Ectodermal cell (in vitro differentiated cells): ENCODE measurements at regions not wholly inside any gene's neighbourhood (a gene's known extent, or its start where the extent isn't known, plus 50 kb on each side); places are given as distances from the start of the nearest gene placed in this dataset.

Source experiments
- H3K27ac ChIP-seq: 2 replicates; pipeline ENCODE4 v1.7.0; 2013; ENCODE audit warnings: mild to moderate bottlenecking, low read depth, low read length; ENCODE audit not compliant: insufficient read depth, poor library complexity, severe bottlenecking
- H3K27me3 ChIP-seq: 2 replicates; pipeline ENCODE4 v1.7.0; 2013; ENCODE audit warnings: mild to moderate bottlenecking, low read length; ENCODE audit not compliant: insufficient read depth, control insufficient read depth, poor library complexity, severe bottlenecking
- H3K36me3 ChIP-seq: one replicate; pipeline ENCODE4 v1.7.0; 2013; ENCODE audit warnings: low read length; ENCODE audit not compliant: control insufficient read depth, insufficient read depth
- H3K4me1 ChIP-seq: one replicate; pipeline ENCODE4 v1.7.0; 2013; ENCODE audit warnings: low read length; ENCODE audit not compliant: control insufficient read depth, insufficient read depth
- H3K4me3 ChIP-seq: 2 replicates; pipeline ENCODE4 v1.7.0; 2013; ENCODE audit warnings: low read depth, low read length, control low read depth; ENCODE audit not compliant: insufficient read depth
- H3K9me3 ChIP-seq: 2 replicates; pipeline ENCODE4 v1.7.0; 2013; ENCODE audit warnings: mild to moderate bottlenecking, low read length, moderate library complexity; ENCODE audit not compliant: control insufficient read depth
- WGBS, 2 experiments: methylation state at CpG; one replicate each; pipeline ENCODE4 v1.1.7; 2013; ENCODE audit warnings: missing lambda C conversion rate in 2 of 2; 5-methylcytosine and 5-hydroxymethylcytosine counted together

GRCh38 chr18:77755187-77755586, 505.5 kb downstream of the GALR1 start:
- H3K36me3 ChIP-seq, result no peaks in the 10 kb centered on the region
- H3K9me3 ChIP-seq, result no peaks in the 10 kb centered on the region
- no peaks in the 10 kb centered on the region for H3K4me1 ChIP-seq
- 66 to 68% methylated on average over 6 of the region's 6 CpGs for WGBS, 2 experiments
- H3K27ac ChIP-seq, result no peak overlapping the region
- H3K27me3 ChIP-seq, result no peaks in the 10 kb centered on the region
- no peak overlapping the region for H3K4me3 ChIP-seq

GRCh38 chr18:77761332-77761731, 511.7 kb downstream of the GALR1 start:
- Histone ChIP-seq H3K9me3 (no peaks in the 10 kb centered on the region), H3K27ac (no peak overlapping the region), H3K4me1 (peaks cover 10% of the 10 kb centered on the region), H3K27me3 (no peaks in the 10 kb centered on the region), H3K36me3 (no peaks in the 10 kb centered on the region), H3K4me3 (no peak overlapping the region)

DNA sequence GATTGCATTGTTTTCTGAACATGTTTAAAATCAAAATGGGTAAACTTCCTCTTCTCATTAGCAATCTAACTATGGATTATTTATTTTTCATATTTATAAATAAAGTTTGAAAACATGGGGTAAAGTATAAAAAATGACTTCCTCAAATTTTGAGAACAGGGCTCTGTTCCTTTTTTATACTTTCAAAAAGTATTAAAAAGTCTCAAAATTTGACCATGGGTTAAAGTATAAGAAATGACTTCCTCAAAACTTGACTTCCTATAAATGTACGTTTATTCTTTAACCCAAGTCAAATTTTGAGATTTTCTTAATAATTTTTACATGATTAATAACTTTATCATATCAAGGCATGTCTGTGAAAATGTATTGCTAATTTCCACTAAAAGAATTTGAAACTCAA, 512.4 kb downstream of the GALR1 start:
- WGBS, 2 experiments, result 100% methylated on average over 1 of the region's 1 CpG
- Histone ChIP-seq H3K4me3 (no peak overlapping the region), H3K4me1 (peaks cover 10% of the 10 kb centered on the region), H3K36me3 (no peaks in the 10 kb centered on the region), H3K27me3 (no peaks in the 10 kb centered on the region), H3K9me3 (no peaks in the 10 kb centered on the region), H3K27ac (no peak overlapping the region)

- H3K27ac ChIP-seq, result peak overlapping the region; percentile 17
- peak overlapping the region; percentile 18 for H3K4me3 ChIP-seq
- no peaks in the 10 kb centered on the region for H3K27me3 ChIP-seq
- H3K9me3 ChIP-seq, result no peaks in the 10 kb centered on the region
- 1 to 3% methylated on average over 5 of the region's 6 CpGs for WGBS, 2 experiments
- no peaks in the 10 kb centered on the region for H3K36me3 ChIP-seq
- H3K4me1 ChIP-seq, result peaks cover 10% of the 10 kb centered on the region
These were observed 513.0 kb downstream of the GALR1 start for GRCh38 chr18:77762642-77763041.

- 62 to 67% methylated on average over 9 of the region's 9 CpGs for WGBS, 2 experiments
These were observed 514.0 kb downstream of the GALR1 start for GRCh38 chr18:77763530-77764145.

GRCh38 chr18:77765468-77765867, 515.8 kb downstream of the GALR1 start:
- Histone ChIP-seq H3K9me3 (no peaks in the 10 kb centered on the region), H3K4me1 (peaks cover 10% of the 10 kb centered on the region), H3K4me3 (no peak overlapping the region), H3K27ac (no peak overlapping the region), H3K36me3 (no peaks in the 10 kb centered on the region), H3K27me3 (no peaks in the 10 kb centered on the region)
- 18 to 30% methylated on average over 9 of the region's 9 CpGs for WGBS, 2 experiments

More at GRCh38 chr18:77763530-77764145, 514.0 kb downstream of the GALR1 start:
- Histone ChIP-seq H3K27ac (no peak overlapping the region), H3K36me3 (no peaks in the 10 kb centered on the region), H3K4me3 (no peak overlapping the region), H3K9me3 (no peaks in the 10 kb centered on the region), H3K27me3 (no peaks in the 10 kb centered on the region), H3K4me1 (peaks cover 10% of the 10 kb centered on the region)

DNA sequence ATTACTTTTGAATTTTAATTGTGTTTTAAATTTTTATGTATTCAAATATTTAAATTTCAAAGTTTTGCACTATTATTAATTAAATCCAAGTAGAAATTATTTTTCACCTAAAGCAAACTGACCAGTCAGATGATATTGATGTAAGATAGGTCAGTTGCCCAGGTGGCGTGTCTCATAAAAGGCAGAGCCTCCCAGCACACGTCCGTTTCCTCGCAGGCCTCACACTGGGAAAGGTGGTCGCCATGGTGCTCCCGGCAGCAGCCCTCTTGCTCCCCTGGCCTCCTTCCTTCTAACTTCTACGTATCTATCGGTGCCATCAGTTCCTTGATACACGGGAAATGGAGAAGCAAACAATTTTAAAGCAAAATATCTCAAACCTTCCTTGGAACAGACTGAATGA, 516.8 kb downstream of the GALR1 start:
- 81 to 83% methylated on average over 9 of the region's 9 CpGs for WGBS, 2 experiments
- Histone ChIP-seq H3K4me3 (no peak overlapping the region), H3K36me3 (no peaks in the 10 kb centered on the region), H3K9me3 (no peaks in the 10 kb centered on the region), H3K27ac (no peak overlapping the region), H3K27me3 (no peaks in the 10 kb centered on the region), H3K4me1 (peaks cover 10% of the 10 kb centered on the region)

GRCh38 chr18:77772177-77772576, 522.5 kb downstream of the GALR1 start:
- no peak overlapping the region for H3K27ac ChIP-seq
- WGBS, 2 experiments, result 92% methylated on average over 5 of the region's 5 CpGs
- H3K4me1 ChIP-seq, result no peaks in the 10 kb centered on the region
- no peaks in the 10 kb centered on the region for H3K27me3 ChIP-seq
- no peak overlapping the region for H3K4me3 ChIP-seq
- H3K36me3 ChIP-seq, result no peaks in the 10 kb centered on the region
- H3K9me3 ChIP-seq, result no peaks in the 10 kb centered on the region

DNA sequence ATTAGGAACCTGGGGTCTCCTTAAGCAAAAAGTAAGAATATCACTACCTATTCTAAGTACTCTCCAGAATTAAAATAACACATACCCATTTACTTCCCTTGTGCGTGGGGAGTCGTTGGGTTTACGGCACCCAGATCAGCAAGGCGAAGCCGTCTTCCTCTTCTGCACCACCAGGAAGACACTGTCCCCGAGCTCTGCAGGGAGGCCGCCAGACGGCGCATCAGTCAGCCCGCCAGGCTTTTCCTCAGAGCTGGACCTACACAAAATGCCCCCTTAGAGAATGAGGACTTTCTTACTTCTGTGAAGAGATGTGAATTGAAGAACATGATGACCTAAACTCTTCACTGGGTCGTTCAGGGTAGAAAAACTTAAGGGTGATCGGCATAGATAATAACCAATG, 526.5 kb downstream of the GALR1 start:
- H3K36me3 ChIP-seq, result no peaks in the 10 kb centered on the region
- WGBS, 2 experiments, result 93 to 97% methylated on average over 10 to 12 of the region's 12 CpGs
- H3K9me3 ChIP-seq, result no peaks in the 10 kb centered on the region
- no peak overlapping the region for H3K4me3 ChIP-seq
- H3K4me1 ChIP-seq, result no peaks in the 10 kb centered on the region
- no peaks in the 10 kb centered on the region for H3K27me3 ChIP-seq
- no peak overlapping the region for H3K27ac ChIP-seq

DNA sequence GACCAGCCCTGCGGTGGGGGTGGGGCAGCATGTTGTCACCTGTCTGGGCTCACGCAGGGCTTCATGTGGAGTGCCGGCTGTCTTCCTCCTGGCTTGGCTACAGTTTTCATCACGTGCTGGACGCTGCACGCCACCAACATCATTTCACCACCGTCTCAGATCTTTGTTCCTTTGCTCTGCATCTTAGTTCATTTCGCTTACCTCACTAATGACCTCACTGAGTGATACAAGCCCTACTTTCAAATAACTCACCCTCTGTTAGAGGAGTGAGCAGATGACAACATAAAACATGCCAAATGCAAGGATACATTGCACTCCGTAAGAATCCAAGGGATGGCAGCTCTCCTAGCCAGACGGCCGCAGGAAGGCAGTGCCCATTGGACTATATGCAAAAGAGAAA, 527.5 kb downstream of the GALR1 start:
- Histone ChIP-seq H3K27me3 (no peaks in the 10 kb centered on the region), H3K4me1 (no peaks in the 10 kb centered on the region), H3K9me3 (no peaks in the 10 kb centered on the region), H3K36me3 (no peaks in the 10 kb centered on the region), H3K4me3 (no peak overlapping the region), H3K27ac (no peak overlapping the region)
- WGBS, 2 experiments, result 94% methylated on average over 11 of the region's 11 CpGs
